Right lobe of liver (tissue), 6 donors: ENCODE measurements at regions not wholly inside any gene's neighbourhood (a gene's known extent, or its start where the extent isn't known, plus 50 kb on each side); places are given as distances from the start of the nearest gene placed in this dataset.

Experiments used
- ATAC-seq, 4 donors: fragments of 200-7000 bp; cut with Tn5 transposase; one replicate each; pipeline ENCODE4 v1.9.1; 2020; ENCODE audit warnings: mild to moderate bottlenecking in 4 of 4, moderate library complexity in 4 of 4
- DNase-seq, 3 donors: peaks; one replicate each; pipeline ENCODE4 v3.0.0-alpha.2; 2020
- H3K27ac ChIP-seq, 3 donors: fragments of 200-600 bp; one replicate each; pipeline ENCODE4 v1.8.0; 2022
- H3K27me3 ChIP-seq, 2 donors: fragments of 200-600 bp; one replicate each; pipeline ENCODE4 v1.8.0; 2022
- H3K36me3 ChIP-seq, 4 donors: fragments of 200-600 bp; sonication (generic) in 1 of 4; one replicate each; pipeline versions ENCODE4 v1.5.1 to v1.8.0; 2017 to 2022; ENCODE audit warnings: control low read depth in 1 of 4
- H3K4me1 ChIP-seq, 4 donors: fragments of 200-600 bp; sonication (generic) in 1 of 4; one replicate each; pipeline versions ENCODE4 v1.5.1 to v1.8.0; 2017 to 2022; ENCODE audit warnings: control low read depth in 1 of 4
- H3K4me3 ChIP-seq, 3 donors: fragments of 200-600 bp; one replicate each; pipeline ENCODE4 v1.8.0; 2022
- H3K9me3 ChIP-seq, 4 donors: fragments of 200-600 bp; sonication (generic) in 1 of 4; one replicate each; pipeline versions ENCODE4 v1.5.1 to v1.8.0; 2017 to 2022; ENCODE audit warnings: control low read depth in 1 of 4
- CTCF ChIP-seq, 4 donors: fragments of 200-600 bp in 3 of 4; fragments of 450-650 bp in 1 of 4; IDR thresholded peaks; one replicate each; pipeline versions ENCODE4 v1.5.1 to v1.8.0; 2016 to 2022; ENCODE audit warnings: antibody characterized with exemption in 4 of 4, mild to moderate bottlenecking in 2 of 4
- POLR2A ChIP-seq: fragments of 450-650 bp; IDR thresholded peaks from one replicate; pipeline ENCODE4 v1.6.1; 2017; ENCODE audit warnings: antibody characterized with exemption, mild to moderate bottlenecking
- WGBS: methylation state at CpG from one replicate; pipeline ENCODE4 v1.1.6; 2018; ENCODE audit warnings: low coverage, low lambda C conversion rate; ENCODE audit not compliant: insufficient coverage; ENCODE audit errors: missing lambda C conversion rate; 5-methylcytosine and 5-hydroxymethylcytosine counted together
- intact Hi-C, 2 donors: fragments of 100-400 bp; cut with DNase I; formaldehyde crosslinking; loops; one replicate each; pipeline versions ENCODE4 v1.11.2 to v1.14.1; 2022
- donor health status: DM: no; HTN: yes; CAD: no.
- donor health status: DM: no; HTN: no; CAD: no.
- donor health status: DM: no; HTN: no; CAD: no.
- donor health status: DM: no; HTN: yes; CAD: no.
- donor health status: DM: no; HTN: yes; CAD: no.

- Histone ChIP-seq H3K36me3 (no peaks in the 10 kb centered on the region), H3K27me3 (no peaks in the 10 kb centered on the region), H3K27ac (peak overlapping the region in 2 of 3 donors; percentile 21 to 27), H3K4me1 (peaks cover 0 to 4% (median 0%) of the 10 kb centered on the region in 4 donors), H3K9me3 (no peaks in the 10 kb centered on the region), H3K4me3 (no peak overlapping the region)
- TF ChIP-seq POLR2A (no peak), CTCF (IDR thresholded peaks at IDR 0.05) (no peak)
- DNase-seq = no peak
- intact Hi-C loops = no loop called here
- peak; percentile 60 to 76 (median 69) for ATAC-seq
- WGBS = 13% methylated on average over 2 of the region's 2 CpGs
Measured at GRCh38 chr10:91350651-91351081, 59.5 kb upstream of the HECTD2 start.

GRCh38 chr10:91352760-91353159 lies 57.4 kb upstream of the HECTD2 start:
- ATAC-seq (no peak), DNase-seq (no peak)
- H3K4me3 ChIP-seq = no peak overlapping the region
- H3K9me3 ChIP-seq = no peaks in the 10 kb centered on the region
- H3K27ac ChIP-seq = no peak overlapping the region
- TF ChIP-seq POLR2A (no peak), CTCF (IDR thresholded peaks at IDR 0.05) (no peak)
- no peaks in the 10 kb centered on the region for H3K27me3 ChIP-seq
- 86% methylated on average over 1 of the region's 1 CpG for whole genome bisulfite sequencing
- no peaks in the 10 kb centered on the region for H3K36me3 ChIP-seq
- H3K4me1 ChIP-seq = peaks cover 0 to 4% (median 0%) of the 10 kb centered on the region in 4 donors
- intact Hi-C loops = no loop called here

- no peaks in the 10 kb centered on the region for H3K36me3 ChIP-seq
- peak in 1 of 4 donors; percentile 79 for ATAC-seq
- H3K4me1 ChIP-seq = peaks cover 0 to 4% (median 0%) of the 10 kb centered on the region in 4 donors
- H3K27me3 ChIP-seq = peaks cover 0 to 3% of the 10 kb centered on the region in 2 donors
- WGBS = 41% methylated on average over 4 of the region's 4 CpGs
- intact Hi-C loops = no loop called here
- no peak overlapping the region for H3K27ac ChIP-seq
- TF ChIP-seq POLR2A = no peak
- no peak for TF ChIP-seq CTCF (IDR thresholded peaks at IDR 0.05)
- no peak overlapping the region for H3K4me3 ChIP-seq
- no peaks in the 10 kb centered on the region for H3K9me3 ChIP-seq
- DNase-seq = peak in 1 of 3 donors; percentile 48
Measured at GRCh38 chr10:91354166-91355075, 55.7 kb upstream of the HECTD2 start.

GRCh38 chr10:91355998-91356397 lies 54.1 kb upstream of the HECTD2 start:
- H3K4me1 ChIP-seq = no peaks in the 10 kb centered on the region
- H3K27me3 ChIP-seq = peaks cover 0 to 3% of the 10 kb centered on the region in 2 donors
- no peak overlapping the region for H3K4me3 ChIP-seq
- no peaks in the 10 kb centered on the region for H3K9me3 ChIP-seq
- no peak for TF ChIP-seq POLR2A
- TF ChIP-seq CTCF (IDR thresholded peaks at IDR 0.05) = no peak
- ATAC-seq (no peak), DNase-seq (no peak)
- intact Hi-C loops = no loop called here
- 81% methylated on average over 3 of the region's 3 CpGs for whole genome bisulfite sequencing
- H3K36me3 ChIP-seq = no peaks in the 10 kb centered on the region
- no peak overlapping the region for H3K27ac ChIP-seq
